Right lobe of liver (tissue), 6 donors: ENCODE measurements at regions not wholly inside any gene's neighbourhood (a gene's known extent, or its start where the extent isn't known, plus 50 kb on each side); places are given as distances from the start of the nearest gene placed in this dataset.

Experiments
- ATAC-seq, 4 donors: fragments of 200-7000 bp; cut with Tn5 transposase; one replicate each; pipeline ENCODE4 v1.9.1; 2020; ENCODE audit warnings: mild to moderate bottlenecking in 4 of 4, moderate library complexity in 4 of 4
- DNase-seq, 3 donors: peaks; one replicate each; pipeline ENCODE4 v3.0.0-alpha.2; 2020
- H3K27ac ChIP-seq, 3 donors: fragments of 200-600 bp; one replicate each; pipeline ENCODE4 v1.8.0; 2022
- H3K27me3 ChIP-seq, 2 donors: fragments of 200-600 bp; one replicate each; pipeline ENCODE4 v1.8.0; 2022
- H3K36me3 ChIP-seq, 4 donors: fragments of 200-600 bp; sonication (generic) in 1 of 4; one replicate each; pipeline versions ENCODE4 v1.5.1 to v1.8.0; 2017 to 2022; ENCODE audit warnings: control low read depth in 1 of 4
- H3K4me1 ChIP-seq, 4 donors: fragments of 200-600 bp; sonication (generic) in 1 of 4; one replicate each; pipeline versions ENCODE4 v1.5.1 to v1.8.0; 2017 to 2022; ENCODE audit warnings: control low read depth in 1 of 4
- H3K4me3 ChIP-seq, 3 donors: fragments of 200-600 bp; one replicate each; pipeline ENCODE4 v1.8.0; 2022
- H3K9me3 ChIP-seq, 4 donors: fragments of 200-600 bp; sonication (generic) in 1 of 4; one replicate each; pipeline versions ENCODE4 v1.5.1 to v1.8.0; 2017 to 2022; ENCODE audit warnings: control low read depth in 1 of 4
- POLR2A ChIP-seq: fragments of 450-650 bp; IDR thresholded peaks from one replicate; pipeline ENCODE4 v1.6.1; 2017; ENCODE audit warnings: antibody characterized with exemption, mild to moderate bottlenecking
- WGBS: methylation state at CpG from one replicate; pipeline ENCODE4 v1.1.6; 2018; ENCODE audit warnings: low coverage, low lambda C conversion rate; ENCODE audit not compliant: insufficient coverage; ENCODE audit errors: missing lambda C conversion rate; 5-methylcytosine and 5-hydroxymethylcytosine counted together
- intact Hi-C, 2 donors: fragments of 100-400 bp; cut with DNase I; formaldehyde crosslinking; loops; one replicate each; pipeline versions ENCODE4 v1.11.2 to v1.14.1; 2022
- TF ChIP-seq, protein P1 (sequence below), 4 donors: fragments of 200-600 bp in 3 of 4; fragments of 450-650 bp in 1 of 4; IDR thresholded peaks; one replicate each; pipeline versions ENCODE4 v1.5.1 to v1.8.0; 2016 to 2022; ENCODE audit warnings: antibody characterized with exemption in 4 of 4, mild to moderate bottlenecking in 2 of 4
- donor health status: DM: no; HTN: yes; CAD: no.
- donor health status: DM: no; HTN: no; CAD: no.
- donor health status: DM: no; HTN: no; CAD: no.
- donor health status: DM: no; HTN: yes; CAD: no.
- donor health status: DM: no; HTN: yes; CAD: no.

DNA sequence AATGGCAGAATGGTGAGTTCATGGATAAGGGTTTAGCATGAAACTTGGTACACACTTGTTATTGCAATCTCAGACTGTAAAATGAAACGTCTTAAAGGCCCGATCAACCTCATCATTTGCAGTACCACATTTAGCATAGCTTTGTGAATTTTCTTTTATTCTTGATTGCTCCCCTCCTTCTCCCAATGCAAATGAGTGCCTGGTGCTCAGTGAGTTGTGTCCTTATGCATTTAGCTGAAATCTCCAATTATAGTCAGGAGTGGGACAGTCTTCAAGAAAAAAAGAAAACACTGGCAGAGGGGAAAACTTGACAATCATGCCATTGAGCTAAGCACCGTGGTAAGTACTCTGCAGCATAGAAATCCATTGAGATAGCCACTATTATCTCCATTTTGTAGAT, 161.0 kb upstream of the HMCN1 start:
- H3K4me1 ChIP-seq, result peaks cover 0 to 8% (median 0%) of the 10 kb centered on the region in 4 donors
- H3K36me3 ChIP-seq, result no peaks in the 10 kb centered on the region
- no peak overlapping the region for H3K27ac ChIP-seq
- ATAC-seq (no peak), DNase-seq (no peak)
- H3K9me3 ChIP-seq, result peaks cover 0 to 2% (median 0%) of the 10 kb centered on the region in 4 donors
- intact Hi-C loops, result no loop called here
- 61% methylated on average over 3 of the region's 3 CpGs for WGBS
- no peak overlapping the region for H3K4me3 ChIP-seq
- TF ChIP-seq, protein P1, sequence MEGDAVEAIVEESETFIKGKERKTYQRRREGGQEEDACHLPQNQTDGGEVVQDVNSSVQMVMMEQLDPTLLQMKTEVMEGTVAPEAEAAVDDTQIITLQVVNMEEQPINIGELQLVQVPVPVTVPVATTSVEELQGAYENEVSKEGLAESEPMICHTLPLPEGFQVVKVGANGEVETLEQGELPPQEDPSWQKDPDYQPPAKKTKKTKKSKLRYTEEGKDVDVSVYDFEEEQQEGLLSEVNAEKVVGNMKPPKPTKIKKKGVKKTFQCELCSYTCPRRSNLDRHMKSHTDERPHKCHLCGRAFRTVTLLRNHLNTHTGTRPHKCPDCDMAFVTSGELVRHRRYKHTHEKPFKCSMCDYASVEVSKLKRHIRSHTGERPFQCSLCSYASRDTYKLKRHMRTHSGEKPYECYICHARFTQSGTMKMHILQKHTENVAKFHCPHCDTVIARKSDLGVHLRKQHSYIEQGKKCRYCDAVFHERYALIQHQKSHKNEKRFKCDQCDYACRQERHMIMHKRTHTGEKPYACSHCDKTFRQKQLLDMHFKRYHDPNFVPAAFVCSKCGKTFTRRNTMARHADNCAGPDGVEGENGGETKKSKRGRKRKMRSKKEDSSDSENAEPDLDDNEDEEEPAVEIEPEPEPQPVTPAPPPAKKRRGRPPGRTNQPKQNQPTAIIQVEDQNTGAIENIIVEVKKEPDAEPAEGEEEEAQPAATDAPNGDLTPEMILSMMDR (IDR thresholded peaks at IDR 0.05), result no peak
- no peak for TF ChIP-seq POLR2A
- H3K27me3 ChIP-seq, result no peaks in the 10 kb centered on the region

DNA sequence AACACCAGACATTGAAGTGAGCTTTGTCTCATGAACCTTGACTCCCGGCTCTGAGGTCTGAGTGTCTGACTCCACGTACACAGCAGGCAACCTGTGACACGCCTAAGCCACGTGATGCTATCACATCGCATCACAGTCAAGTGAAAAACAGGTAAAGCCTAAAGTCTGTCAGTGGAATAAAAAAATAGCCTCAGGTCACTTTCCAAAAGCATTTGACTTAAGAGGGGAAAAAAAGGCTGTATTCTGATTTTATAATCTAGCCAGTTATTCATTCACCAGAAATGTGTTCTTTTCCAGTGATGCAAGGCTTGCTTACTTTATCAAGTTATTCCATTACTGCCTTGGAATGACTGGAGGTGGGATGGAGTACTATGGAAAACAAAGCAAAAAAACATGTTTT, 163.2 kb upstream of the HMCN1 start:
- peaks cover 0 to 8% (median 0%) of the 10 kb centered on the region in 4 donors for H3K4me1 ChIP-seq
- DNase-seq (peak in 1 of 3 donors; percentile 57), ATAC-seq (peak; percentile 21 to 84 (median 36))
- 62% methylated on average over 5 of the region's 5 CpGs for WGBS
- H3K27ac ChIP-seq, result no peak overlapping the region
- intact Hi-C loops, result no loop called here
- H3K36me3 ChIP-seq, result no peaks in the 10 kb centered on the region
- H3K27me3 ChIP-seq, result no peaks in the 10 kb centered on the region
- H3K4me3 ChIP-seq, result no peak overlapping the region
- no peaks in the 10 kb centered on the region for H3K9me3 ChIP-seq
- TF ChIP-seq POLR2A, result no peak
- TF ChIP-seq, protein P1 (IDR thresholded peaks at IDR 0.05), result no peak

DNA sequence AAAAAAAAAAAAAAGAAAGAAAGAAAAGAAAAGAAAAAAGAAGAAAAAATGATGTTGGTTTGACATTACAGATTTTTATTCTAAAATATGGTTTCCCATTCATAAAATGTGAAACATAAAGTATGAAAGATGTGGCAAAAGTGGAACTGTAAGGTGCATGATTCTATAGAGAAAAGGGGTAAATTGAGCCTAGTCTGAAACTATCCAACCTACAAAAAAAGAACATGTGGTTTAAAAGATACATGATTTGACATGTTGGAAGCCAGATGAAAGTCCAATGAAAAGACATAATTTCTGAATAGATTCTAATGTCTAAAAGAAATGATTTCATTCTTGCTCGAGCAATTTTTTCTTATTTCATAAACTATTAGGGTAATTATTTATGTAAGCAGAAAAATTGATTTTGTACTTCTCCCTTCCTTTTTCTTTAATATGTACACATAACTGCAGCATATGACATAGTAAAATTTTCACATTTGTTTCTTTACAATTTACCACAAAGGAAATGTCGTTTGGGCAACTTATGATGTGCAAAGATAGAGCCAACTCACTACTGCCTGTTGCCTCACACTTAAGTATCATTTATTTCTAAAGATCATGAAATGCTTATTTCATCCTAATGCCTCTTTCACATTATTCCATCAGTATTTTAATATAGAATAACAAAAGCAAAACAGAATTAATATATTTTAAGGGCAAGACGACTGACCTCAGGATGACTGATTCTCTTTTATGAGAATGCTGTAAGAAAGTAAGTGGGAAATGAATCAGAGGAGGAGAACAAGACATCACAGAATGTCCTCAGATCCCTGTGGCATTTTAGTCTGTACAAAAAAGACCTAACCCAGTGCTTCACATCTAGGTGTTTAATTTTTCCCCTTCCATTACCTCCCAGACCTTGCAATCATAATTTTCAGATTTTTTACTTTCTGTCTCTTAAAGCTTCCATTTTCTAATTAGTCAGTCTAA, 165.8 kb upstream of the HMCN1 start:
- ATAC-seq (no peak), DNase-seq (no peak)
- TF ChIP-seq, protein P1 (IDR thresholded peaks at IDR 0.05), result no peak
- no peak for TF ChIP-seq POLR2A
- intact Hi-C loops, result no loop called here
- H3K4me3 ChIP-seq, result no peak overlapping the region
- H3K4me1 ChIP-seq, result no peaks in the 10 kb centered on the region
- no peaks in the 10 kb centered on the region for H3K9me3 ChIP-seq
- 50% methylated on average over 3 of the region's 3 CpGs for WGBS
- H3K36me3 ChIP-seq, result no peaks in the 10 kb centered on the region
- H3K27me3 ChIP-seq, result no peaks in the 10 kb centered on the region
- no peak overlapping the region for H3K27ac ChIP-seq

DNA sequence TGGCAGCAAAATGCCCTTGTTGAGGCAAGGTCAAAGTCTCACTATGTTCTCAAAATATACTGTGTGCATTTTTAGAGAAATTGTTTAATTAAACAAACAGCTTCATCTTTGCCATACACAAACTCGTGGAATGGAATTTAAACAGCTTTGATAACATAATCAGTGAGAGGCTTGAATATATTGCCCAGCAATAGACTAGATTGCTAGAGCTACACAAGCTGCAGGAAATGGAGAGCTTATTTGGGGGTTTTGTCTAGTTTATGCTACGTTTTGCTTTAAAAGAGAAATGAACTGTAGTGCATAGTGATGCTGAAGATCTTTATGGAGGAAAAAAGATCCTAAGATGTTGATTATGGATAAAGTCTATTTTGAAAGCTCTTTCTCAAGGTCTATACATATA, 166.8 kb upstream of the HMCN1 start:
- TF ChIP-seq, protein P1 (IDR thresholded peaks at IDR 0.05), result no peak
- TF ChIP-seq POLR2A, result no peak
- no peaks in the 10 kb centered on the region for H3K27me3 ChIP-seq
- no peaks in the 10 kb centered on the region for H3K36me3 ChIP-seq
- intact Hi-C loops, result no loop called here
- DNase-seq (no peak), ATAC-seq (no peak)
- WGBS, result 18% methylated on average over 2 of the region's 2 CpGs
- no peak overlapping the region for H3K4me3 ChIP-seq
- H3K4me1 ChIP-seq, result no peaks in the 10 kb centered on the region
- no peak overlapping the region for H3K27ac ChIP-seq
- H3K9me3 ChIP-seq, result no peaks in the 10 kb centered on the region
